Testis (tissue), 2 donors: ENCODE measurements at regions not wholly inside any gene's neighbourhood (a gene's known extent, or its start where the extent isn't known, plus 50 kb on each side); places are given as distances from the start of the nearest gene placed in this dataset.
A peak's percentile ranks its signal among the peaks of the same experiment; 100 is the strongest.

Experiments
- DNase-seq: peaks from one replicate; pipeline ENCODE4 v3.0.0-alpha.2; 2019
- H3K27ac ChIP-seq, 2 donors: fragments of 200-600 bp; sonication (generic); one replicate each; pipeline ENCODE4 v1.5.1; 2019
- H3K27me3 ChIP-seq: fragments of 200-600 bp; sonication (generic); one replicate; pipeline ENCODE4 v1.5.1; 2019
- H3K36me3 ChIP-seq: fragments of 200-600 bp; sonication (generic); one replicate; pipeline ENCODE4 v1.5.1; 2017; ENCODE audit warnings: low read depth; ENCODE audit errors: missing control alignments
- H3K4me1 ChIP-seq: fragments of 200-600 bp; sonication (generic); one replicate; pipeline ENCODE4 v1.5.1; 2019
- H3K4me3 ChIP-seq, 2 donors: fragments of 200-600 bp; sonication (generic); one replicate each; pipeline ENCODE4 v1.5.1; 2017 to 2019
- H3K9me3 ChIP-seq: fragments of 200-600 bp; sonication (generic); one replicate; pipeline ENCODE4 v1.5.1; 2017
- CTCF ChIP-seq, 3 experiments: fragments of 450-650 bp in 2 of 3; fragments of 200-600 bp in 1 of 3; sonication (generic) in 1 of 3; IDR thresholded peaks; one replicate each; pipeline ENCODE4 v1.5.1; 2016 to 2019; ENCODE audit warnings: antibody characterized with exemption in 3 of 3, mild to moderate bottlenecking in 2 of 3, moderate library complexity in 1 of 3
- POLR2A ChIP-seq: fragments of 450-650 bp; IDR thresholded peaks from one replicate; pipeline ENCODE4 v1.6.1; 2017; ENCODE audit warnings: antibody characterized with exemption, mild to moderate bottlenecking, moderate library complexity
- WGBS, 2 donors: methylation state at CpG; one replicate each; pipeline ENCODE4 v1.1.5; 2018; 5-methylcytosine and 5-hydroxymethylcytosine counted together
- intact Hi-C: fragments of 100-400 bp; cut with DNase I; formaldehyde crosslinking; loops from one replicate; pipeline ENCODE4 v1.15.1; 2023; ENCODE audit warnings: low total_unique reads

- Histone ChIP-seq H3K9me3 (no peaks in the 10 kb centered on the region), H3K36me3 (no peaks in the 10 kb centered on the region), H3K4me1 (peaks cover 4% of the 10 kb centered on the region), H3K27ac (no peak overlapping the region), H3K4me3 (no peak overlapping the region), H3K27me3 (no peaks in the 10 kb centered on the region)
- no peak for DNase-seq
- TF ChIP-seq POLR2A (no peak), CTCF (IDR thresholded peaks at IDR 0.05) (no peak)
- intact Hi-C loops, result loop anchor here (5.0 to 10.0 kb wide), 3 partner anchors 125 to 635 kb away; partner anchors contain the start of gene NECTIN1
- 80 to 88% methylated on average over 6 of the region's 6 CpGs for WGBS, 2 donors
Observed at GRCh38 chr11:119479685-119480275, 56.8 kb upstream of the THY1 start.

- WGBS, 2 donors, result 68 to 100% methylated on average over 4 of the region's 4 CpGs
- intact Hi-C loops, result loop anchor here (10.0 kb wide), 1 partner anchor 124 kb away; no protein-coding TSS in a partner anchor
- Histone ChIP-seq H3K4me1 (peaks cover 4% of the 10 kb centered on the region), H3K27me3 (no peaks in the 10 kb centered on the region), H3K4me3 (no peak overlapping the region), H3K27ac (no peak overlapping the region), H3K36me3 (no peaks in the 10 kb centered on the region), H3K9me3 (no peaks in the 10 kb centered on the region)
- DNase-seq, result no peak
- TF ChIP-seq POLR2A, result no peak
- TF ChIP-seq CTCF (IDR thresholded peaks at IDR 0.05), result no peak
Observed at GRCh38 chr11:119478711-119479285, 55.8 kb upstream of the THY1 start.

GRCh38 chr11:119476666-119477331 is 53.8 kb upstream of the THY1 start:
- H3K9me3 ChIP-seq, result no peaks in the 10 kb centered on the region
- intact Hi-C loops, result loop anchor here (10.0 kb wide), 1 partner anchor 122 kb away; no protein-coding TSS in a partner anchor
- WGBS, 2 donors, result 65 to 79% methylated on average over 5 to 10 of the region's 10 CpGs
- H3K27me3 ChIP-seq, result no peaks in the 10 kb centered on the region
- no peak for TF ChIP-seq POLR2A
- no peak for TF ChIP-seq CTCF (IDR thresholded peaks at IDR 0.05)
- no peak overlapping the region for H3K27ac ChIP-seq
- no peaks in the 10 kb centered on the region for H3K36me3 ChIP-seq
- H3K4me1 ChIP-seq, result peaks cover 4% of the 10 kb centered on the region
- peak; percentile 10 for DNase-seq
- no peak overlapping the region for H3K4me3 ChIP-seq

- no peaks in the 10 kb centered on the region for H3K27me3 ChIP-seq
- WGBS, 2 donors, result 79 to 91% methylated on average over 2 of the region's 2 CpGs
- intact Hi-C loops, result loop anchor here (10.0 kb wide), 1 partner anchor 121 kb away; no protein-coding TSS in a partner anchor
- TF ChIP-seq CTCF (IDR thresholded peaks at IDR 0.05), result no peak
- no peak for TF ChIP-seq POLR2A
- no peak for DNase-seq
- no peaks in the 10 kb centered on the region for H3K36me3 ChIP-seq
- H3K4me1 ChIP-seq, result no peaks in the 10 kb centered on the region
- H3K9me3 ChIP-seq, result no peaks in the 10 kb centered on the region
- no peak overlapping the region for H3K27ac ChIP-seq
- no peak overlapping the region for H3K4me3 ChIP-seq
Observed at GRCh38 chr11:119476038-119476437, 53.1 kb upstream of the THY1 start.
